ENCODE measurements at regions not wholly inside any gene's neighbourhood (a gene's known extent, or its start where the extent isn't known, plus 50 kb on each side); places are given as distances from the start of the nearest gene placed in this dataset.

- no peak overlapping the region for H3K27ac ChIP-seq (ENCODE audit: low read depth, low read length, poor library complexity, severe bottlenecking)
- H2AFZ ChIP-seq (ENCODE audit: low read length): no peak overlapping the region
- no peaks in the 10 kb centered on the region for H3K9me3 ChIP-seq (ENCODE audit: low read length)
- POLR2A ChIA-PET: interaction anchor here (0.9 to 1.1 kb wide), 2 partner anchors 10 to 38 kb away, joined by 3 read pairs; no protein-coding TSS in a partner anchor
- TF ChIP-seq EZH2phosphoT487 (IDR thresholded peaks at IDR 0.05; ENCODE audit: borderline replicate concordance, low read depth, low read length) (no peak), CTCF (conservative IDR thresholded peaks at IDR 0.05; ENCODE audit: low read length) (no peak)
- no peak for DNase-seq (ENCODE audit: low spot score)
- no peak overlapping the region for H3K4me2 ChIP-seq (ENCODE audit: low read length)
- intact Hi-C loops (cut with micrococcal nuclease; ENCODE audit: unreplicated experiment): loop anchor here (10.0 kb wide), 1 partner anchor 195 kb away; no protein-coding TSS in a partner anchor
- H3K36me3 ChIP-seq (ENCODE audit: insufficient read depth, low read length): no peaks in the 10 kb centered on the region
- H3K4me1 ChIP-seq (ENCODE audit: insufficient read depth, low read length, poor library complexity, severe bottlenecking): peaks cover 8% of the 10 kb centered on the region
- no peaks in the 10 kb centered on the region for H3K9me2 ChIP-seq (ENCODE audit: insufficient read depth, low read length)
- BruUV-seq (replicated peaks): no TSS peak
- no peak overlapping the region for H3K4me3 ChIP-seq (ENCODE audit: low read depth, low read length, poor library complexity, severe bottlenecking)
- no peaks in the 10 kb centered on the region for H4K20me1 ChIP-seq (ENCODE audit: insufficient read depth, low read length)
- H3K79me2 ChIP-seq (ENCODE audit: insufficient read depth, low read depth, low read length): no peaks in the 10 kb centered on the region
- CTCF ChIA-PET (ENCODE audit: unreplicated experiment): no interaction called here
Observed at GRCh38 chr4:100099746-100100145, 90.5 kb downstream of the DDIT4L start.

DNA sequence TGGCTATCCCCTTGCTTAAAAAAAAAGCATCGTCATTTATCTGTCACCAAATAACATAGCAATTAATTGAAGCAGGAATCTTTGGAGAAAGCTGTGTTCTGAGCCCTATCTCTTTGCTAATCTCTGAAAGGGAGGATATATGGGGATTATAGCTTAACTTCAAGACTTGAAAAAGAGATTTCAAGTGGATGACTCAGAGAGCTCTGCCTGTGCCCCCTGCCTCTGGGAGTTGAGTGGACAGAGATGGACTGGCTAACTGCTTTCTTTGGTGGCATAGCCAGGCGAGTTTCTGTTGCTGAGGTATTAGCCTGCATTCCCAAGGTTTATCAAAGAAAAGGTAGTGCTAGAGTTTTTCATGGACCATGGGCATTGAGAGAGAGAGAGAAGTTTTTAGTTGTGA lies 91.6 kb downstream of the DDIT4L start:
- intact Hi-C loops (cut with micrococcal nuclease; ENCODE audit: unreplicated experiment): loop anchor here (10.0 kb wide), 1 partner anchor 196 kb away; no protein-coding TSS in a partner anchor

More for the DNA sequence above, 91.6 kb downstream of the DDIT4L start:
- no peaks in the 10 kb centered on the region for H3K9me2 ChIP-seq (ENCODE audit: insufficient read depth, low read length)
- H4K20me1 ChIP-seq (ENCODE audit: insufficient read depth, low read length): no peaks in the 10 kb centered on the region
- no peak overlapping the region for H2AFZ ChIP-seq (ENCODE audit: low read length)
- H3K4me1 ChIP-seq (ENCODE audit: insufficient read depth, low read length, poor library complexity, severe bottlenecking): peaks cover 8% of the 10 kb centered on the region
- no peak overlapping the region for H3K4me2 ChIP-seq (ENCODE audit: low read length)
- ChIA-PET CTCF (ENCODE audit: unreplicated experiment) (no interaction called here), POLR2A (interaction anchor here (0.6 to 1.1 kb wide), 3 partner anchors 8 to 248 kb away, joined by 3 to 5 read pairs (median 3); partner anchors contain the start of gene H2AZ1)
- H3K27ac ChIP-seq (ENCODE audit: low read depth, low read length, poor library complexity, severe bottlenecking): no peak overlapping the region
- TF ChIP-seq CTCF (conservative IDR thresholded peaks at IDR 0.05; ENCODE audit: low read length) (no peak), EZH2phosphoT487 (IDR thresholded peaks at IDR 0.05; ENCODE audit: borderline replicate concordance, low read depth, low read length) (no peak)
- no peaks in the 10 kb centered on the region for H3K9me3 ChIP-seq (ENCODE audit: low read length)
- H3K4me3 ChIP-seq (ENCODE audit: low read depth, low read length, poor library complexity, severe bottlenecking): no peak overlapping the region
- no peaks in the 10 kb centered on the region for H3K36me3 ChIP-seq (ENCODE audit: insufficient read depth, low read length)
- H3K79me2 ChIP-seq (ENCODE audit: insufficient read depth, low read depth, low read length): no peaks in the 10 kb centered on the region
- no peak for DNase-seq (ENCODE audit: low spot score)
- BruUV-seq (replicated peaks): no TSS peak
